Forelimb muscle (tissue), 1 donor: ENCODE measurements at regions not wholly inside any gene's neighbourhood (a gene's known extent, or its start where the extent isn't known, plus 50 kb on each side); places are given as distances from the start of the nearest gene placed in this dataset.
"Not testable (repeated sequence)": the region's sequence is repeated elsewhere in the genome, so short reads cannot be mapped to it uniquely, and the experiment has no call there.

Experiments used
- DNase-seq: peaks from one replicate; pipeline ENCODE4 v3.0.0-alpha.2; 2013; ENCODE audit warnings: low read depth

DNA sequence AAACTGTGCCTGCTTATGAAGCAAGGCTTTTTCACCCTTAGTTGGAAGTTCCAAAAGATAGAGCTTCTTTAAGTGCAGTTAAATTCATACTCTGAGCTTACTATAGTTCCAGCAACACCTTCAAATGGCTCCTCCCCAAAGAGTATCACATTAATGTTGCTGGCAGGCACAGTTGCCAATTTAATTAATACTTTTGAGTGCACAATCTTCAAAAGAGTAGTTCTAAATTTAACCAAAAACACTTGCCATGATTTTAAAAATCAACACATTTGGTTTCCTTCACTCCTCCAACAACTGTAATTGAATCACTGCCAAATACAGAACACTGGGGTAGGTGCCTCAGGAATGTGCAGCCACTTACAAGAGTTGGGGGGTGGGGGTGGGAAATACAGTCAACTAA is 150.6 kb upstream of the UBE2E3 start:
- DNase-seq, result no peak

DNA sequence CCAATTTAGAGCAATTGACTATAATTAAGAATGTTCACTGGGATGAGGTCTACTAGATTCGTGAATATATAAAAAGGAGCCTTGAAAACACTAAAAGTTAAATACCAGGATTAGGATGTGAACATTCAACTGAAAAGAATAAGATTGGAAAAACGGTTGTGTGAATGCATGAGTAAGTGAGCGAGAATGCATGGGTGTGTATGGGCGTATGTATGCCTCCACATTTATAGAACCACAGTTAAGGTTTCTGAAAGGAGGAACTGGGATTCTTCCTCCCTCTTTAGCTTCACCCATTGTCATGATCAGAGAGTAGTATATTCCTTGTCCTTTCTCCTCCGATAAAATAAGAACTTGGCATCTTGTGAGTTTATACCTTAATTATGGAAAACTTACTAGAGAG is 151.1 kb upstream of the UBE2E3 start:
- DNase-seq, result no peak

DNA sequence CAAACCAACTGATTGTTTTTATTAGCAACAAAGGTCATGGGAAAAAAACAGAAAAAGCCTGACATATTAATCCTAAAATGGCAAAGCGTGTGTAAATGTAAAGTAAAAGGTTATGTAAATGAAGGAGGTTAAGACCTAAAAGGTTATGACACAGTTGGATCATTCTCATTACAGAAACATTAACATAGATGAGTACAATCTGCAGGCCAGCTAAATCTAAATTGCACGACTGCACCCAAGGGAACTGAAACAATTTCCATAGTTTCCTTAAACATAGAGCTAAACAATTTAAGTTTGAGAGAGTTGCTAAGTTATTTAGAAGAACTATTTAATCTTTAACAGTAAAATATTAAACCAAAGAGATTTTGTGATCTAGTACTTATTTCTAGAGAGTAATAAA is 151.6 kb upstream of the UBE2E3 start:
- no peak for DNase-seq

DNA sequence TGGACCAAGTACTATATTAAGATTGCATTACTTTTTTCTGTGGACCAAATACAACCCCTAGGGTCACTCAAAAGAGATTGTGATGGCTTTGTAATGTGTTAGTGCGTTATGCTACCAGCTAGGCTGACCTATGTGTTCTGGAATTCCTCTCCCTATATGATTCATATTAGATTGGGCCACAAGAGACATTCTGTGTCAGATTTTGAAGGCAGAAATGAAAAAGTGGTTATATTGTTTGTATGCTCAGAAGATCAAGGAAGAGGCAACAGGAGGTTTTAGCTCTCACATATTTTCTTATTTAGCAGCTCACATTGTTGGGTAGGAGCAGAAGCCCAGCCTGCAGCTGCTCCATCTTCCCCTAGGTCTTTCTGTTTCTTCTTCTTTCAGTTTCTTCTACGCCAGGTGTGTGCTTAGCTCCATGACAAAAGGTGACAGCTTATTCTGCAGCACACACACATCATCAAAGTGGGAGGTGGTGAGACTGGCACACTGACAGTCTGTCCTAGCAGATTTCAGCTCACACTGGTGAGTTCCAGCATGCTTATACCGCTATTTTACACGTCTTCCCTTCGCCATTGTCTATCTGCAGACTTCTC is 156.8 kb upstream of the UBE2E3 start:
- DNase-seq, result no peak

DNA sequence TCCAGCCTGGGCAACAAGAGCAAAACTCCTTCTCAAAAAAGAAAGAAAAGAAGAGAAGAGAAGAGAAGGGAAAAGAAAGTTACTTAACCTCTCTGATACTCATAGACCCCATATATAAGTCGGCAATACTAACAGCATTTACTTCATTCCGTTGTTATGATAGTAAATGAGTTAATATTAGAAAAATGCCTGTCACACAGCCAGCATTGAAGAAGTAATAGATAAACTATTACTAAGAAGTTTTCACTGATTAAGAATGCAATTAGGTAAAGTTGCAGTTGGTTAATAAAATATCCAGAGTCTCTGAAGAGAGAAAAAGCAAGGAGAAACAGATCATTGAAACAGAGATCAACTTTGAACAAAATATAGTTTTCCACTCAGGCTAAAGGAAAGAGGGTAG is 161.3 kb upstream of the UBE2E3 start:
- DNase-seq, result no peak

DNA sequence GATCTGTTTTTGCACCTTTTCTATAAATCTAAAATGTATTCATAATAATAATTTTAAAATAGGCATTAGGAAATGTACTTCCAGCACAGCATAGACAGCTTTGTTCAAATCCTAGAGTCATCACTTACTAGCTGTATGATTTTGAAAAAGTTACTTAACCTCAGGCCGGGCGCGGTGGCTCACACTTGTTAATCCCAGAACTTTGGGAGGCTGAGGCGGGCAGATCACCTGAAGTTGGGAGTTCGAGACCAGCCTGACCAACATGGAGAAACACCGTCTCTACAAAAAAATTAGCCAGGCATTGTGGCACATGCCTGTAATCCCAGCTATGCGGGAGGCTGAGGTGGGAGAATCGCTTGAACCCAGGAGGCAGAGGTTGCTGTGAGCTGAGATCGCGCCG is 161.7 kb upstream of the UBE2E3 start:
- not testable (repeated sequence) for DNase-seq

DNA sequence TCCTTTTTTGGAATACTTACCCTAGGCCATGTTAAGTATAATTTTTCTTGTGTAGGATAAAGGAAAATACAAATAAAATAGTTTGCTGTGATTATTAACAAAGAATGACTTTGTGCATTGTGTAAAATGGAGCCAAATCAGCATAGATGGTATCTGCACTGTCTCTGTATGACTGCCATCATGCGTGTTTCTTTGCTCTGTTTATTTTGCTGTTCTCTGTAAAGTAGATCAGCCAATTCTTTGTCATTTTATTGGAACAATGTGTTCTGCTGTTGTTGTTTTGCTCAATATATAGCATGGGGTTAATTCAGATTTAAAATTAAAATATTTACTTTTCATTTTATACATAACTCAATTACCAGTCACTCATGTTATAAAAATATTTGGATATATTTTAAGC is 181.3 kb upstream of the UBE2E3 start:
- no peak for DNase-seq

DNA sequence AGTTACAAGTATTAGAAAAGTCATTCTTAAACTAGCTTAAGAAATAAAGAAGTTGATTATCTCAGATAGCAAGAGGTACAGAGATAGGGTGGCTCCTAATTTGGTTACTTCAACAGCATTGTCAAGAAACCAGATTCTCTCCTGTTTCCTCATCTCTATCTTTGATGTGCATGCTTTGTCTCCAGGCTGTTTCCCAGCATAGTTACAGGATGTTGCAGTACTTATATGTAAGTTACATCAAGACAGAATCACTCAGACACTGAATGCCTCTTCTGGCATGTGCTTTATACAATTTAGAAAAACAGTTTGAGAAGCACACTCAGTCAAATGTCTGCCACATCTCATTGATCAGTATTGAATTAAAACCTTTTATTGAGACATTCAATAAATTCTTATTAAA is 189.5 kb upstream of the UBE2E3 start:
- no peak for DNase-seq

DNA sequence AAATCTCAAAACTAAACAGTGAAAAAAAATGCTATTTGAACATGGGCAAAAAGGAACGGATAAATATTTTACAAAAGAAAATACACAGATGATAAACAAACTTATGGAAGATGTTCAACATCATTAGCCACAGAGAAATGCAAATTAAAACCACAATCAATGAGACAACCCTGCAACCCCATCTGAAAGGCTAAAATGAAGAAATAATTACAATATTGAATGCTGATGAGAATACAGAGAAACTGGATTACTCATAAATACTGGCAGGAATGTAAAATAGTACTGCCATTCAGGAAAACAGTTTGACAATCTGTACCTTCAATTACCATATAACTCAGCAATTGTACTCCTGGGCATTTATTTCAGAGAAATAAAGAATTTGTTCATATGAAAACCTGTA is 193.1 kb upstream of the UBE2E3 start:
- no peak for DNase-seq

DNA sequence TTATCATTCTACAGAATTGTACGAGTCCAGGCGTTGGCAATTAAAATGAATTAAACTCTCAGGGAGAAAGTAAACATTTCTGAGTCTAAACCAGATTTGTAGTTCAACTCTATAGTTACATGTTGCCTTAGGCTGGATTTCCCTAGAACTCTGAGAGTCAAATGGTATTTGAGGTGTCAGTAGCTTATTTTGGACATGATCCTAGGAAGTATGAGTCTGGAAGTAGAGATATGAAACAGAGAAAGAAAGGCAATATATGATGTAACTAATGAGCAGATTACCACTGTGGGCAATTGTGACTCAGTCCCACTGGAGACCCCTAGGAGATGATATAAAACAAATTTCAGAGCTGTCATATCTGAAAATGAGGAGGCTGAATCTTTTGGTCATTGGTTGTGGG is 199.1 kb upstream of the UBE2E3 start:
- no peak for DNase-seq

DNA sequence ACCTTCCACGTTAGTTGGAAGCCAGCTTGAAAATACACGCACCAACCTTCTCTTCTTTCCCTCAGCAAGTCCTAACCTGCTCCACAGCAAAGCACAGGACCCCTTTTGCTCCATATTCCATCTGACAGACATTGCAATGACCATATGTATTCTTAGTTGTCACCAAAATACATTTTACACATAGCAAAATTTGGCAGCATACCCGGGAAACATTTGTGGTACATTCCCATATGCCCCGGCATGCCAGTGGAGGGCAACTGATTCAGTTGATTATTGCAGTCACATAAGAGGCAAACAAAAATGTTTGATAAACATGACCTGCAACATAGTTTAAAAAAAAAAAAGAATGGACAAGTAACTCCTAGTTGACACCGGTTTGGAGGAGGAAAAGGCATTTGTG is 202.1 kb upstream of the UBE2E3 start:
- DNase-seq, result no peak

DNA sequence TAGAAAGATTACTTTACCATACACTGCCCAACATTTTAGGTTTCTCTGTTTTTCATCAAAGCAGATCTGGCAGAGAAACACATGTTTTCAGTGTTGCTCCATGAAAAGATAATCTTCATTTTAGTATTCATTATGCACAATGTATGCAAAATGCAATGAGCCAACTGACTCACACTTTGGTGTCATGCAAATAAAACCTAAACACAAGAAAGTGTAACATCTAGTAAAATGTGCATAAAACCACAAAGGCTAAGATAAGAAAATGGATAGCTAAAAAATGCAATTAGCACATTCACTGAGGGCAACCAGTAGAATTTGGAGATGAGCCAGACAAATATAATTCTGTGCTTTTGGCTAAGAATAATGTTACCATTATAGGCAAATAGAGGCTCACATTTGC is 203.5 kb upstream of the UBE2E3 start:
- DNase-seq, result no peak

DNA sequence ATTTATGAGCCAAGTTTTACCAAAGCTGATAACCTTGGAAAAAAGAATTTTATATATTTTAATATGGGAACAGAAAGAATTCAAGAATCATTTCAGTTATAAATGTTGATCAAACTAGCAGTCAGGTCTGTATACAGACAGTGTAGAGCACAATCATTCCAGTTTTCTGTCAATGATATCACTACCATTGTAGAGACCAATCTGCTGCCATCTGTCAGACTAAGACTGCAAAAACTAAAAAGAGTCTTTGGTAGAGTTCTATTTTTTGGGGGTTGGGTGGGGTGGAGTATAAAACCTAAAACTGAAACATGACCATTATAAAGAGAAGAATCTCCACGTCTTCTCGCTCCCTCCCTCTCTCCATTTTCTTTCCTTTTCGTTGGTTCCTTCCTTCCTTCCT is 204.7 kb upstream of the UBE2E3 start:
- DNase-seq, result no peak

DNA sequence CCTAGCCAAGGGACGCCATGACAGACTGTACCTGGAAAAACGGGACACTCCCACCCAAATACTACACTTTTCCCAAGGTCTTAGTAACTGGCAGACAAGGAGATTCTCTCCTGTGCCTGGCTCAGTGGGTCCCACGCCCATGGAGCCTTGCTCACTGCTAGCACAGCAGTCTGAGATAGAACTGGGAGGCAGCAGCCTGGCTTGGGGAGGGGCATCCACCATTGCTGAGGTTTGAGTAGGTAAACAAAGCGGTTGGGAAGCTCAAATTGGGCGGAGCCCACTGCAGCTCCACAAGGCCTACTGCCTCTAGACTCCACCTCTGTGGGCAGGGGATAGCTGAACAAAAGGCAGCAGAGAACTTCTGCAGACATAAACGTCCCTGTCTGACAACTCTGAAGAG is 215.1 kb upstream of the UBE2E3 start:
- not testable (repeated sequence) for DNase-seq

DNA sequence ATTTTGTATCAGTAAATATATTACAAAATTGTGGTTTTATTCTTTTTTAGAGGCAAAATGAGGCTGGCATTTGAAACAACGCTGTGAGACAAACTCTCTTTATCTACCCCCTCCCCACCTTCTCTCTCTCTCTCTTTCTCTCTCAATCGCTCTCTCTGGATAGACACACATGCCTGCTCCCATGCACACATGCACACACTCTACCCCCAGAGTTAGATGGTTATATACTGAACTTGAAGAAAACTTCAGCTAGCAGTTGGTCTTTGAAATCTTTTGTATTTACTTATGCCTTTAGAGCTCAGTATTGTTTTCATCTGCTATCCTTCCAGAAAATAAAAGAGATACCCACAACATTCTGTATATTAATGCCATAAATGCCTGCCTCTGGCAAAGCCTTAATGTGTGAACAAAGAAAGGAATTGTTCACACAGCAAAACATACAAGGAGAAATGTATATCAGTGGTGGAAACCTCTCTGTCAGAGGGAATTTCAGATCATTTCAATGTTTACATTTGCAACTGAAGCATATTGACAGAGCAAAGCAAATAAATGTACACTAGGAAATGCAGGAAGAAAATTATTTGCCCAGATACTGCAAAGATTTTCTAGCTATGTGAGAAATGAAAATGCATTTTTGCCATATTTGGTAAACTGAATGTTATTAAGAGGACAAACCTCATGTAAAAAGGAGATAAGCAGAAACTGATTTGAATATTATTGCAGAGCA is 217.0 kb upstream of the UBE2E3 start:
- no peak for DNase-seq

DNA sequence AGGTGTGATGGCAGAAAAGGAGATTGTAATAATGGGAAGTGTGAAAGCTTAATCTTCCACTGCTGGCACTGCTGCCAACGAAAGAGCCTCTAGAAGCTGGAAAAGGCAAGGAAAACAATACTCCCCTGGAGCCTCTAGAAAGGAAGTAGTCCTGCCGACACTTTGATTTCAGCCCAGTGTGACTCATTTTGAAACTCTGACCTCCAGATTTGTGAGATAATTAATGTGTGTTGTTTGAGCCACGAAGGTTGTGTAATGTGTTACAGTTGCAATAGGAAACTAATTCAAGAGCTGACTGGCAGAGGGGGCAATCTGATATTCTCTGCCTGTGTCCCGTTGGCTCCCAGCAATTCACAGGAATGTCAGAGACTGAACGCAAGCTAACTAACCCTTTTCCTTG is 219.2 kb upstream of the UBE2E3 start:
- DNase-seq, result no peak

DNA sequence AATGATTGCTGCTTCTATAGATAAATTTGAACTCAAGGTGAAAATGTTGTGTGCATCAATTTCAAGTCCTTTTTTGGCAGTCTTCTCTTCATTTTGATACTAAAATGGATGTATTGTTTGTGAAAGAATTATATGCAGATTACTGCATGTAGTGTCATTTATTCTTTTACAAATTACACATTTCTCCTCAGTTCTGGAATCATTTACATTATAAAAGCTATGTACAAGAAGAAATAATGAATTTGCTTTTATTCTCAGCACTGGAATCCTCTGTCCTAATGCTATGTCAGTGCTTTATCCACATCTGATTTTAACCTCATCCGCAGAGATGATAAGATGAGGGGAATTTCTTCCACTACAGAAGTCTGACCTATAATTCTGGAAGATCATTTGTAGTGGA is 220.8 kb upstream of the UBE2E3 start:
- no peak for DNase-seq

DNA sequence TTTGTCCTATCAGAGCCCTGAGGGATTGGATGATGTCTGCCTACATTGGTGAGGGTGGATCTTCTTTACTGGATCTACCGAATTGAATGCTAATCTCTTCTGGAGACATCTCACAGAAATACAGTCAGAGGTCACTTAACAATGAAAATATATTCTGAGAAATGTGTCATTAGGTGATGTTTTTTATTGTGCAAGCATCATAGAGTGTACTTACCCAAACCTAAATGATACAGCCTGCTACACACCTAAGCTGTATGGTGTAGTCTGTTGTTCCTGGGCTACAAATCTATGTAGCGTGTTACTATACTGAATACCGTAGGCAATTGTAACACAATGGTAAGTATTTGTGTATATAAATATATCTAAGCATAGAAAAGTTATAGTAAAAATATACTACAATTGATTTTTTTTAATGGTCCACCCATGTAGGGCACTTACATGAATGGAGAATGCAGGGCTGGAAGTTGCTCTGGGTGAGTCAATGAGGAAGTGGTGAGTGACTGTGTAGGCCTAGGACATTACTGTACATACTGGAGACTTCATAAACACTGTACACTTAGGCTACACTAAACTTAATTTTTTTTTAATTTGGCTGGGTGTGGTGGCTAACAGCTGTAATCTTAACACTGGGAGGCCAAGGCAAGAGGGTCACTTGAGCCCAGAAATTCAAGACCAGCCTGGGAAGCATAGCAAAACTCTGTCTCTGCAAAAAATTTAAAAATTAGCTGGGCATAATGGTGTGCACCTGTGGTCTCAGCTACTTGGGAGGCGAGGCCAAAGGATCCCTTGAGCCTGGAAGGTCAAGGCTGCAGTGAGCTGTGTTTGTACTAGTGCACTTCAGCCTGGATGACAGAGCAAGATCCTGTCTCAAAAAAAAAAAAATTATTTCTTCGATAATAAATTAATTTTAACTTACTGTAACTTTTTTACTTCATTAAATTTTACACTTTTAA is 226.3 kb upstream of the UBE2E3 start:
- DNase-seq, result no peak

DNA sequence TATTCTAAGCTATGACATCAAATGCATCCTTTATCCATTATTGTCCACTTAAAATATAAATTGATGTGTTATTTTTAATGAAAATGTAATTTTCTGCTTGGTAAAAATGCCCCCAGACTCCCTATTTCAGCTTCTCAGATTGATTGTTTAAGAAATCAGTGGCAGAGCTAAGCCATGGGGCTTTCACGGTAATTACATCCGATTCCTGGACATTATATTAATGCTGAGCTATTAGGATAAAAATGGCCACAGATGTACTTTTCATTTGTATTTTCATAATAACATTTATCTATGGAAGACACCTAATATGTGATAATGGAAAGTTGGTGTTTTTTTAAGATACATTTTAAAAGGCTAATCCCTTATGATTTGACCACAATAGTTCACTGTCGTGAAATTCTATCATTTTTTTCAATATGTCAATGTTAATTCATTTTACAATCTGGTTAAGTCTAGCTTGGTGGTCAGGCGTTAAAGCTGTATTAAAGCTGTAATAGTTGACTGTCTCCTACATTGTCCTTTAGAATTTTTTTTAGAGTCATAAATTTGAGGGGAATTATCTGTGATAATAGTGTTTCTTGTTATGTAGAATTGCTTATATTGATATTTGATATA is 229.0 kb upstream of the UBE2E3 start:
- no peak for DNase-seq

DNA sequence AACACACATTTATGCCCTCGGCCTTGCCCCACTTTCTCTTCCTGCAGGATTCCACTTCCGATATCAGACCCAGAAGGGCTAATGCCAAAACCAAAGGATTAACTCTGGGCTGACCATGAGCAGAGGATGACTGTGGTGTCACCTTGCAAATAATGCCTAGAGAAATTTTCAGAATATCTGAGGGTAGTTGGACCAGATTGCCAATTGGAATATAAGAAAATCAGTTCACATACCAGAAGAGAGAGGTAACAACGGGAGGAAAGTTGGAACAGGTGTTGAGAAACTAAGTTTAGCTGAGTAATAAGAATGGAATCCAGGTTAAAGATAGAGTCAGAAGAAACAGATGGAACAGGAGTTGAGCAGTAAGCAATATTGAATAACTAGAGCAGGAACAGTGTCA is 232.7 kb upstream of the UBE2E3 start:
- no peak for DNase-seq

DNA sequence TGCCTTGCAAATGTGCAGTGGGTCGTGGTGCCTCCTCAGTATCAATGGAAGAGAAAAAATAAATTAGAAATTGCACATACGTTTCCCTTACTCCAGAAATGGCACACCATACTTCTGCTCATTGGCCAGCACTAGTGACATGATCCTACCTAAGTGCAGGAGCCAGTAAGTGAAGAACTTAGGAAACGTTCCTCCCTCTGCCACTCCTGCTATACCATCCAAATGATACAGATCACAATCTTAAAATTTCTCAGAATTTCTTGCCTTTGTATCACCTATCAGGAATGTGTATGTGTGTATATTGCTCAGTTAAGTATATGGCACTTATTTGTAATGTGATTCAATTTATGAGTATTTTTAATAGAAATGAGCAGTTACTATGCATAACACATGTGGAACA is 237.0 kb upstream of the UBE2E3 start:
- DNase-seq, result no peak

DNA sequence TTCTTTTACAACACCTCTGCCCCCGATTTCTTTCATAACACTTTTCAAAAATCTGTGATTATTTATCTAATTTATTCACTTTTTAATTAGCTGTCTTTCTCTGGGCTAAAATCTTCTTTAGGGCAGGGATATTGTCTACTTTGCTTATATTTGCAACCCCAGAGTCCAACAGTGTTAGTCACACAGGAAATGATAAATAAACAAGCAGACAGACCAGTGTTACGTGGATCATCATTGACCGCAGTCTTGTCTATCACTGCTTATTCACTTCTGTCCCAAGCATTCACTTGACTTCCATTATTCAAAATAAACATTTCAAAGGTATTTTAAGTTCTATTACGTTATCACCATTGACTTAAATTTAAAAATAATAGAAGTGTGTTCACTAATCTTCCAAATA is 237.6 kb upstream of the UBE2E3 start:
- no peak for DNase-seq
